Cerebellar cortex (tissue), 1 donor: ENCODE measurements at regions not wholly inside any gene's neighbourhood (a gene's known extent, or its start where the extent isn't known, plus 50 kb on each side); places are given as distances from the start of the nearest gene placed in this dataset.
"Not testable (repeated sequence)": the region's sequence is repeated elsewhere in the genome, so short reads cannot be mapped to it uniquely, and the experiment has no call there.

Experiments
- DNase-seq: peaks from one replicate; pipeline ENCODE4 v3.0.0-alpha.2; 2015; ENCODE audit warnings: low spot score

GRCh38 chr2:150850641-150851040 lies 363.2 kb upstream of the RND3 start:
- DNase-seq: no peak

GRCh38 chr2:150847578-150847977 lies 360.1 kb upstream of the RND3 start:
- DNase-seq: no peak

- DNase-seq: no peak
These were observed 359.2 kb upstream of the RND3 start for GRCh38 chr2:150846691-150847090.

- no peak for DNase-seq
These were observed 345.2 kb upstream of the RND3 start for GRCh38 chr2:150832686-150833085.

- DNase-seq: no peak
These were observed 336.7 kb upstream of the RND3 start for GRCh38 chr2:150824118-150824517.

- DNase-seq: no peak
These were observed 330.0 kb upstream of the RND3 start for GRCh38 chr2:150817422-150817821.

- no peak for DNase-seq
These were observed 325.3 kb upstream of the RND3 start for GRCh38 chr2:150812664-150813367.

- no peak for DNase-seq
These were observed 324.6 kb upstream of the RND3 start for GRCh38 chr2:150812066-150812465.

GRCh38 chr2:150811259-150811855 lies 323.9 kb upstream of the RND3 start:
- DNase-seq: no peak

- DNase-seq: no peak
These were observed 321.6 kb upstream of the RND3 start for GRCh38 chr2:150809103-150809502.

GRCh38 chr2:150806336-150806735 lies 318.9 kb upstream of the RND3 start:
- no peak for DNase-seq

GRCh38 chr2:150803689-150804398 lies 316.4 kb upstream of the RND3 start:
- no peak for DNase-seq

GRCh38 chr2:150802635-150803034 lies 315.2 kb upstream of the RND3 start:
- no peak for DNase-seq

GRCh38 chr2:150796236-150796635 lies 308.8 kb upstream of the RND3 start:
- DNase-seq: not testable (repeated sequence)

GRCh38 chr2:150792780-150793300 lies 305.4 kb upstream of the RND3 start:
- no peak for DNase-seq

- no peak for DNase-seq
These were observed 304.1 kb upstream of the RND3 start for GRCh38 chr2:150791567-150791966.

GRCh38 chr2:150789376-150789905 lies 302.0 kb upstream of the RND3 start:
- DNase-seq: no peak

GRCh38 chr2:150788426-150789140 lies 301.1 kb upstream of the RND3 start:
- no peak for DNase-seq

- no peak for DNase-seq
These were observed 300.1 kb upstream of the RND3 start for GRCh38 chr2:150787353-150788093.

GRCh38 chr2:150784389-150784788 lies 296.9 kb upstream of the RND3 start:
- DNase-seq: no peak

- DNase-seq: no peak
These were observed 296.4 kb upstream of the RND3 start for GRCh38 chr2:150783896-150784295.
